ENCODE measurements at regions not wholly inside any gene's neighbourhood (a gene's known extent, or its start where the extent isn't known, plus 50 kb on each side); places are given as distances from the start of the nearest gene placed in this dataset.

GRCh38 chr2:187115627-187116026 lies 266.7 kb upstream of the ZSWIM2 start:
- POLR2A ChIA-PET (ENCODE audit: unreplicated experiment), result no interaction called here
- Histone ChIP-seq H3K79me1 (ENCODE audit: low read depth in 1 of 2, low read length in 2 of 2) (no peaks in the 10 kb centered on the region), H2AK9ac (replicated peaks; ENCODE audit: low read depth, low read length, poor library complexity) (no peak overlapping the region), H3K9me1 (ENCODE audit: insufficient read depth, low read length) (no peaks in the 10 kb centered on the region), H2BK20ac (ENCODE audit: low read depth, low read length) (no peak overlapping the region), H4K91ac (ENCODE audit: insufficient read depth, low read depth, low read length) (no peak overlapping the region), H2BK5ac (ENCODE audit: low read depth, low read length, poor library complexity, severe bottlenecking) (no peak overlapping the region), H3K27ac (ENCODE audit: insufficient read depth, low read length) (no peak overlapping the region), H3K9me3 (ENCODE audit: control insufficient read depth, insufficient read depth, low read length) (no peaks in the 10 kb centered on the region), H2AK5ac (ENCODE audit: low read depth, low read length) (no peak overlapping the region), H3K4ac (ENCODE audit: low read depth, low read length) (no peak overlapping the region), H3K4me2 (ENCODE audit: low read depth, low read length) (no peak overlapping the region), H4K8ac (ENCODE audit: low read depth in 2 of 2, low read length in 2 of 2) (no peak overlapping the region), H2BK120ac (ENCODE audit: low read depth, low read length) (no peak overlapping the region), H4K20me1 (ENCODE audit: insufficient read depth, low read length) (no peaks in the 10 kb centered on the region), H3K9ac (ENCODE audit: low read depth, low read length) (no peak overlapping the region), H2BK15ac (ENCODE audit: low read depth, low read length) (no peak overlapping the region), H2AFZ (replicated peaks; ENCODE audit: low read length, poor library complexity) (no peak overlapping the region), H3K23ac (ENCODE audit: low read depth, low read length) (no peak overlapping the region), H3K18ac (ENCODE audit: low read depth, low read length) (no peak overlapping the region), H3K27me3 (ENCODE audit: control insufficient read depth, insufficient read depth, low read length) (no peaks in the 10 kb centered on the region), H4K5ac (ENCODE audit: low read depth, low read length) (no peak overlapping the region), H3K14ac (replicated peaks; ENCODE audit: low read depth, low read length) (no peak overlapping the region), H3K56ac (ENCODE audit: extremely low read depth, insufficient read depth, low read length) (no peak overlapping the region), H3K36me3 (ENCODE audit: control insufficient read depth, insufficient read depth, low read length) (no peaks in the 10 kb centered on the region), H3K4me1 (ENCODE audit: control insufficient read depth, insufficient read depth, low read length) (no peaks in the 10 kb centered on the region), H3K4me3 (ENCODE audit: insufficient read depth, low read depth, low read length) (no peak overlapping the region)
- CTCF ChIA-PET, result no interaction called here
- dilution Hi-C loops (cut with HindIII; ENCODE audit: low sequenced_read_pairs, unreplicated experiment), result no loop called here
- DNase-seq, result no peak
- in situ Hi-C loops (cut with MboI; ENCODE audit: low sequenced_read_pairs), result no loop called here
- BruUV-seq (replicated peaks), result no TSS peak
- intact Hi-C loops (cut with micrococcal nuclease), result no loop called here
- ATAC-seq (ENCODE audit: low read depth), result no peak
- TF ChIP-seq POLR2A (IDR thresholded peaks at IDR 0.05; ENCODE audit: low read depth, low read length), result no peak
- no peak for TF ChIP-seq USF2 (IDR thresholded peaks at IDR 0.05; ENCODE audit: low read depth, low read length)
- no CpG with 5 or more reads among the region's 1 CpG for WGBS, 2 experiments (ENCODE audit: extremely low coverage in 2 of 2, insufficient read length in 1 of 2)
